Ovary (tissue), 7 donors: ENCODE measurements at regions not wholly inside any gene's neighbourhood (a gene's known extent, or its start where the extent isn't known, plus 50 kb on each side); places are given as distances from the start of the nearest gene placed in this dataset.

Experiments
- DNase-seq, 5 donors: peaks; one replicate each; pipeline ENCODE4 v3.0.0-alpha.2; 2019 to 2020
- H3K27ac ChIP-seq, 2 donors: fragments of 200-600 bp; one replicate each; pipeline versions ENCODE4 v1.5.1 to v1.8.0; 2019 to 2022
- H3K27me3 ChIP-seq: fragments of 200-600 bp; one replicate; pipeline ENCODE4 v1.8.0; 2022
- H3K36me3 ChIP-seq: fragments of 200-600 bp; sonication (generic); one replicate; pipeline ENCODE4 v1.5.1; 2019
- H3K4me1 ChIP-seq: one replicate; pipeline ENCODE4 v1.8.1; 2013; ENCODE audit warnings: mild to moderate bottlenecking, moderate library complexity; ENCODE audit not compliant: insufficient read depth
- H3K4me3 ChIP-seq: fragments of 200-600 bp; sonication (generic); one replicate; pipeline ENCODE4 v1.5.1; 2017
- H3K9me3 ChIP-seq, 2 donors: fragments of 200-600 bp in 1 of 2; sonication (generic) in 1 of 2; one replicate each; pipeline versions ENCODE4 v1.5.1 to v1.8.1; 2013 to 2019; ENCODE audit warnings: mild to moderate bottlenecking in 1 of 2, moderate library complexity in 1 of 2
- EP300 ChIP-seq: sonication (generic); formaldehyde crosslinking; IDR thresholded peaks from one replicate; pipeline ENCODE4 v1.6.1; 2017; ENCODE audit warnings: antibody characterized with exemption
- POLR2A ChIP-seq: fragments of 450-650 bp; IDR thresholded peaks from one replicate; pipeline ENCODE4 v1.6.1; 2017; ENCODE audit warnings: antibody characterized with exemption, mild to moderate bottlenecking, moderate library complexity
- WGBS, 3 donors: extraction: QIAGEN DNeasy Blood & Tissue Kit in 1 of 3; methylation state at CpG; one replicate each; pipeline versions ENCODE4 v1.1.5 to v1.1.7; 2013 to 2017; 5-methylcytosine and 5-hydroxymethylcytosine counted together
- intact Hi-C, 4 donors: fragments of 100-400 bp; cut with DNase I; formaldehyde crosslinking; loops; one replicate each; pipeline versions ENCODE4 v1.11.0 to v1.15.1; 2022 to 2023
- TF ChIP-seq, protein P1 (sequence below), 3 donors: fragments of 450-650 bp in 2 of 3; fragments of 200-600 bp in 1 of 3; IDR thresholded peaks; one replicate each; pipeline versions ENCODE4 v1.5.1 to v1.8.0; 2016 to 2022; ENCODE audit warnings: antibody characterized with exemption in 3 of 3, mild to moderate bottlenecking in 1 of 3
- donor health status: DM: no; HTN: no; CAD: no; lungs with moderate emphysema.
- donor health status: DM: no; HTN: no; CAD: no.
- donor health status: Bipolar disorder and iron deficiency.
- donor health status: DM: no; HTN: no; CAD: no.
- donor health status: DM: yes; HTN: yes; CAD: no.

DNA sequence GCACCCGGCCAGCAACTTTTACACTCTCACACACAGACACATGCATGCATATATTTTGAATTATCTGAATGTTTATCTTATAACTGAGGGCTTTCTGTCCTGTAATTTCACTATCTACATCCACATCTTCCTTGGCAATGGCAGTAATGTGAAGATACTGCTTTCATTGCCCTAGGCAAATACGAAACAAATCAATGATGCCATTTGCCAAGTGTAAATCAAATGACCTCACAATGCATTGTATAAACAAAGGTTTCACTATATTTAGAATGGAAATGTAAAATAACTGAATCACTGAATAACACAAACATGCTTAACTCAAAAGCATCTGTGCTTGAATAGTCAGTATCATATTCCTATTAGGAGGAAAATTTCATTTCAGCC, 455.6 kb downstream of the TBL1XR1 start:
- DNase-seq = no peak

DNA sequence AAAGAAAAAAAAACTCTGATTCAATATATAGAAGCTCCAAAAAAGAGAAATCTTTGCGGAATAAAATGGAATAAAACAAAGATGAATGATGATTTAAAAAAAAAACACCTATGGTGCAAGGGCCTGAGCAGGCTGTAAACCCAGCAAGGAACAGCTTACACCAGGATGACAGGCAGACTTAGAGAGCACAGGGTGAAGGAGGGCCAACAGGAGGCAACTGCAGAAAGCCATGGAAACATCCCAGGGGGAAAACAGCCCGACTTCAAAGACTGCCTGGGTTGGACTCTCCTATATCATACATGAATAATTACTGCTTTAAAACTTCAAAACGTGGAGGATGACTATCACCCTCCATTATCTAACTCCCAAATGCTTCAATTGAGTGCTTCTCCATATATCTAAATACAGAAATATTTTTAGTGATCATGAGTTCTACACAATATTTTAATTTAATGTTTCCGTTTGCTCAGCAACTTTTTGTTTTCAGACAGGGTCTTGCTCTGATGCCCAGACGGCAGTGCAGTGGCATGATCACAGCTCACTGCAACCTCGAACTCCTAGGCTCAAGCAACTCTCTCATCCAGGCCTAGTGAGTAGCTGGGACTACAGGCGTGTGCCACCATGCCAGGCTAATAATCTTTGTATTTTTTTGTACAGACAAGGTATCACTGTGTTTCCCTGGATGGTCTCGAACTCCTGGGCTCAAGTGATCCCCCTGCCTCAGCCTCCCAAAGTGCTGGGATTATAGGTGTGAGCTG, 456.2 kb downstream of the TBL1XR1 start:
- no peaks in the 10 kb centered on the region for H3K4me1 ChIP-seq
- H3K36me3 ChIP-seq = no peaks in the 10 kb centered on the region
- intact Hi-C loops = no loop called here
- no peak for DNase-seq
- H3K27ac ChIP-seq = no peak overlapping the region
- TF ChIP-seq POLR2A (no peak), EP300 (no peak)
- TF ChIP-seq, protein P1, sequence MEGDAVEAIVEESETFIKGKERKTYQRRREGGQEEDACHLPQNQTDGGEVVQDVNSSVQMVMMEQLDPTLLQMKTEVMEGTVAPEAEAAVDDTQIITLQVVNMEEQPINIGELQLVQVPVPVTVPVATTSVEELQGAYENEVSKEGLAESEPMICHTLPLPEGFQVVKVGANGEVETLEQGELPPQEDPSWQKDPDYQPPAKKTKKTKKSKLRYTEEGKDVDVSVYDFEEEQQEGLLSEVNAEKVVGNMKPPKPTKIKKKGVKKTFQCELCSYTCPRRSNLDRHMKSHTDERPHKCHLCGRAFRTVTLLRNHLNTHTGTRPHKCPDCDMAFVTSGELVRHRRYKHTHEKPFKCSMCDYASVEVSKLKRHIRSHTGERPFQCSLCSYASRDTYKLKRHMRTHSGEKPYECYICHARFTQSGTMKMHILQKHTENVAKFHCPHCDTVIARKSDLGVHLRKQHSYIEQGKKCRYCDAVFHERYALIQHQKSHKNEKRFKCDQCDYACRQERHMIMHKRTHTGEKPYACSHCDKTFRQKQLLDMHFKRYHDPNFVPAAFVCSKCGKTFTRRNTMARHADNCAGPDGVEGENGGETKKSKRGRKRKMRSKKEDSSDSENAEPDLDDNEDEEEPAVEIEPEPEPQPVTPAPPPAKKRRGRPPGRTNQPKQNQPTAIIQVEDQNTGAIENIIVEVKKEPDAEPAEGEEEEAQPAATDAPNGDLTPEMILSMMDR (IDR thresholded peaks at IDR 0.05) = no peak
- H3K27me3 ChIP-seq = no peaks in the 10 kb centered on the region
- no peak overlapping the region for H3K4me3 ChIP-seq
- 74 to 76% (median 75%) methylated on average over 8 of the region's 8 CpGs for WGBS, 3 donors
- H3K9me3 ChIP-seq = no peaks in the 10 kb centered on the region

More for the DNA sequence above, 455.6 kb downstream of the TBL1XR1 start:
- Histone ChIP-seq H3K4me1 (no peaks in the 10 kb centered on the region), H3K4me3 (no peak overlapping the region), H3K36me3 (no peaks in the 10 kb centered on the region), H3K27ac (no peak overlapping the region), H3K9me3 (no peaks in the 10 kb centered on the region), H3K27me3 (no peaks in the 10 kb centered on the region)
- TF ChIP-seq, protein P1 (IDR thresholded peaks at IDR 0.05) = no peak
- TF ChIP-seq EP300 = no peak
- TF ChIP-seq POLR2A = no peak
- 49 to 67% (median 61%) methylated on average over 2 of the region's 2 CpGs for WGBS, 3 donors
- intact Hi-C loops = no loop called here

DNA sequence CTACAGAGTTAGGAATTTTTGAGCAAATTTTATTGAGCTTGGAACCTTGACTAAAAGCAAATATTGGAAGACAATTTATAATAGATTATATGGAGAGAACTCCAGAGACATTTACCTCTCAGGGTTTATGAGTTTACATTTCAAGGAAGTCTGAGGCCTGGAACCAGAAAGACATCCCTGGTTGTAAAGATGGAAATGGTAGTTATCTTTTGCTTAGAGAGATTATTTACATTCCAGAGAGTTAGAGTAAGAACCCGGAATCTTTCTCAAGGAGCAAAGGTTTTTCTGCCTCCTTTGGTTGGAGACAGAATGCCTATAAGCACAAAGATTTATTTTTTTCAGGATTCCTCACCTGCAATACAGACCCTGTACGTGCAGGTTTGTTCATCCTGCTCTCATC, 458.1 kb downstream of the TBL1XR1 start:
- WGBS, 3 donors = 25 to 30% (median 27%) methylated on average over 2 of the region's 2 CpGs
- H3K27ac ChIP-seq = no peak overlapping the region

DNA sequence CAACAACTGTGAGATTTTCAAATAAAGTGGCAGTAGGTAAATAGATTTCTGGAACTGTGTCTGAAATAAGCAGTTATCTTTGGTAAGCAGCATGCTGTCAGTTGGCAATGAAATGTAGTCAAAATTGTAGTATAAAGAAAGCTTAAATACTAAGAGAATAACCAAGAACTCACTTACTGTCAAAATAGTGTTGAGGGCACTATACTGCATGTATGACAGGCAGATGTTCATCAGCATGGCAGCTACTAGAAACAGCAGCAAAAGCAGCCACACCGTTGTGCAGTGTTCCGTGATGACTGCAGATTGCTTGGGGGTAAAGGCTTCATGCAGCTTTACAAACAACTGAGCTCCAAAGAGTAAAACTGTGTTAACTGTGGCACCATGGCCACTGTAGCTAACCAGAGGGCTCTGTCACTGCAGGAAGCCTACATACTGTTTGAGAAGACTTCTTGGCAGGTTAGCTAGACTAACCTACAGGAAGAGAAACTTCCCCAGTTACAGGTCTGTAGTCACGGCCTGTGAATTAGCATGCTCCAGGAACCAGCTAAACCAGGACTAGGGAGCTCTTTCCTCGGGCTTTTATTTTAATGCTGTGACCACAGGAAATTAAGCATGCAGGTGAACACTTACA, 459.7 kb downstream of the TBL1XR1 start:
- no peak for DNase-seq
- Histone ChIP-seq H3K4me3 (no peak overlapping the region), H3K27ac (no peak overlapping the region), H3K27me3 (no peaks in the 10 kb centered on the region), H3K9me3 (no peaks in the 10 kb centered on the region), H3K36me3 (no peaks in the 10 kb centered on the region), H3K4me1 (no peaks in the 10 kb centered on the region)
- TF ChIP-seq EP300 (no peak), POLR2A (no peak)
- TF ChIP-seq, protein P1 (IDR thresholded peaks at IDR 0.05) = no peak
- intact Hi-C loops = no loop called here
- 86 to 94% (median 90%) methylated on average over 4 of the region's 4 CpGs for WGBS, 3 donors

More for the DNA sequence above, 458.1 kb downstream of the TBL1XR1 start:
- Histone ChIP-seq H3K9me3 (no peaks in the 10 kb centered on the region), H3K4me1 (no peaks in the 10 kb centered on the region), H3K4me3 (no peak overlapping the region), H3K36me3 (no peaks in the 10 kb centered on the region), H3K27me3 (no peaks in the 10 kb centered on the region)
- intact Hi-C loops = no loop called here
- no peak for DNase-seq
- TF ChIP-seq POLR2A = no peak
- TF ChIP-seq, protein P1 (IDR thresholded peaks at IDR 0.05) = no peak
- no peak for TF ChIP-seq EP300
